C4-2B (cell line): ENCODE measurements at regions not wholly inside any gene's neighbourhood (a gene's known extent, or its start where the extent isn't known, plus 50 kb on each side); places are given as distances from the start of the nearest gene placed in this dataset.

Source experiments
- CTCF ChIP-seq: fragments of 450-650 bp; conservative IDR thresholded peaks from 2 replicates; pipeline ENCODE4 v1.5.1; 2017; ENCODE audit warnings: mild to moderate bottlenecking
- ZFX ChIP-seq: fragments of 450-650 bp; IDR thresholded peaks from 2 replicates; pipeline ENCODE4 v1.6.1; 2017

- no peak for TF ChIP-seq CTCF
- TF ChIP-seq ZFX, result no peak
Measured at GRCh38 chr3:5054098-5054497, 68.0 kb upstream of the ARL8B start.
